H1 (cell line): ENCODE measurements at regions not wholly inside any gene's neighbourhood (a gene's known extent, or its start where the extent isn't known, plus 50 kb on each side); places are given as distances from the start of the nearest gene placed in this dataset.

ENCODE experiments used
- BACH1 ChIP-seq: IDR thresholded peaks from 2 replicates; pipeline ENCODE4 v1.6.1; 2012; ENCODE audit warnings: low read length, improper control_type of control experiment
- CHD2 ChIP-seq: IDR thresholded peaks from 2 replicates; pipeline ENCODE4 v1.6.1; 2012; ENCODE audit warnings: low read length, improper control_type of control experiment
- NANOG ChIP-seq: IDR thresholded peaks from 2 replicates; pipeline ENCODE4 v1.6.1; 2011; ENCODE audit warnings: low read length, low read depth, mild to moderate bottlenecking, inconsistent platforms; ENCODE audit not compliant: insufficient read depth, poor library complexity, severe bottlenecking
- SP1 ChIP-seq: IDR thresholded peaks from 2 replicates; pipeline ENCODE4 v1.6.1; 2011; ENCODE audit warnings: low read depth, low read length
- TAF1 ChIP-seq: IDR thresholded peaks from 2 replicates; pipeline ENCODE4 v1.6.1; 2011; ENCODE audit warnings: mild to moderate bottlenecking, low read depth, low read length
- TBP ChIP-seq: IDR thresholded peaks from 2 replicates; pipeline ENCODE4 v1.6.1; 2011; ENCODE audit warnings: low read depth, low read length, improper control_type of control experiment
- TF ChIP-seq, protein P1 (sequence below): fragments of 300-600 bp; sonication (generic); IDR thresholded peaks from 2 replicates; pipeline ENCODE4 v1.7.1; 2012; ENCODE audit warnings: low read length, moderate library complexity, mild to moderate bottlenecking, inconsistent platforms; ENCODE audit not compliant: insufficient replicate concordance

DNA sequence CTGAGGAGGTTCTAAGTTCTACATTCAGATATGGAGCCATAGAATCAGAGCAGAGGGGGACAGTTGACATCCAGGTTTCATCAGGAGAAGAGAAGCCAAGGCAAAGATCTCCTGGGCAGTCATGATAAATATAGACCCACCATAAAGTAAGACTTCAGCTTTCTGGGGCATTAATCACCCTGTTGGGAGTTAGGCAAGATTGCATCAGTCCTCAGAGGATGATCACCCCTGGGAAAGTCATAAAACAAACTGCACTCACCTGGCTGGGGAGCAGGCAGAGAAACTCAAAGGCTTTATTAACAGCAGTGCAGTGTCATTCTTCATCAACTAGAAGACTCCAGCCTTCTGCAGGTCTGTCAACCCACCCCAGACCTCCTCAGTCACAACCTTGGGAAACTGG lies 301.3 kb upstream of the JARID2 start (continued):
- TF ChIP-seq, protein P1, sequence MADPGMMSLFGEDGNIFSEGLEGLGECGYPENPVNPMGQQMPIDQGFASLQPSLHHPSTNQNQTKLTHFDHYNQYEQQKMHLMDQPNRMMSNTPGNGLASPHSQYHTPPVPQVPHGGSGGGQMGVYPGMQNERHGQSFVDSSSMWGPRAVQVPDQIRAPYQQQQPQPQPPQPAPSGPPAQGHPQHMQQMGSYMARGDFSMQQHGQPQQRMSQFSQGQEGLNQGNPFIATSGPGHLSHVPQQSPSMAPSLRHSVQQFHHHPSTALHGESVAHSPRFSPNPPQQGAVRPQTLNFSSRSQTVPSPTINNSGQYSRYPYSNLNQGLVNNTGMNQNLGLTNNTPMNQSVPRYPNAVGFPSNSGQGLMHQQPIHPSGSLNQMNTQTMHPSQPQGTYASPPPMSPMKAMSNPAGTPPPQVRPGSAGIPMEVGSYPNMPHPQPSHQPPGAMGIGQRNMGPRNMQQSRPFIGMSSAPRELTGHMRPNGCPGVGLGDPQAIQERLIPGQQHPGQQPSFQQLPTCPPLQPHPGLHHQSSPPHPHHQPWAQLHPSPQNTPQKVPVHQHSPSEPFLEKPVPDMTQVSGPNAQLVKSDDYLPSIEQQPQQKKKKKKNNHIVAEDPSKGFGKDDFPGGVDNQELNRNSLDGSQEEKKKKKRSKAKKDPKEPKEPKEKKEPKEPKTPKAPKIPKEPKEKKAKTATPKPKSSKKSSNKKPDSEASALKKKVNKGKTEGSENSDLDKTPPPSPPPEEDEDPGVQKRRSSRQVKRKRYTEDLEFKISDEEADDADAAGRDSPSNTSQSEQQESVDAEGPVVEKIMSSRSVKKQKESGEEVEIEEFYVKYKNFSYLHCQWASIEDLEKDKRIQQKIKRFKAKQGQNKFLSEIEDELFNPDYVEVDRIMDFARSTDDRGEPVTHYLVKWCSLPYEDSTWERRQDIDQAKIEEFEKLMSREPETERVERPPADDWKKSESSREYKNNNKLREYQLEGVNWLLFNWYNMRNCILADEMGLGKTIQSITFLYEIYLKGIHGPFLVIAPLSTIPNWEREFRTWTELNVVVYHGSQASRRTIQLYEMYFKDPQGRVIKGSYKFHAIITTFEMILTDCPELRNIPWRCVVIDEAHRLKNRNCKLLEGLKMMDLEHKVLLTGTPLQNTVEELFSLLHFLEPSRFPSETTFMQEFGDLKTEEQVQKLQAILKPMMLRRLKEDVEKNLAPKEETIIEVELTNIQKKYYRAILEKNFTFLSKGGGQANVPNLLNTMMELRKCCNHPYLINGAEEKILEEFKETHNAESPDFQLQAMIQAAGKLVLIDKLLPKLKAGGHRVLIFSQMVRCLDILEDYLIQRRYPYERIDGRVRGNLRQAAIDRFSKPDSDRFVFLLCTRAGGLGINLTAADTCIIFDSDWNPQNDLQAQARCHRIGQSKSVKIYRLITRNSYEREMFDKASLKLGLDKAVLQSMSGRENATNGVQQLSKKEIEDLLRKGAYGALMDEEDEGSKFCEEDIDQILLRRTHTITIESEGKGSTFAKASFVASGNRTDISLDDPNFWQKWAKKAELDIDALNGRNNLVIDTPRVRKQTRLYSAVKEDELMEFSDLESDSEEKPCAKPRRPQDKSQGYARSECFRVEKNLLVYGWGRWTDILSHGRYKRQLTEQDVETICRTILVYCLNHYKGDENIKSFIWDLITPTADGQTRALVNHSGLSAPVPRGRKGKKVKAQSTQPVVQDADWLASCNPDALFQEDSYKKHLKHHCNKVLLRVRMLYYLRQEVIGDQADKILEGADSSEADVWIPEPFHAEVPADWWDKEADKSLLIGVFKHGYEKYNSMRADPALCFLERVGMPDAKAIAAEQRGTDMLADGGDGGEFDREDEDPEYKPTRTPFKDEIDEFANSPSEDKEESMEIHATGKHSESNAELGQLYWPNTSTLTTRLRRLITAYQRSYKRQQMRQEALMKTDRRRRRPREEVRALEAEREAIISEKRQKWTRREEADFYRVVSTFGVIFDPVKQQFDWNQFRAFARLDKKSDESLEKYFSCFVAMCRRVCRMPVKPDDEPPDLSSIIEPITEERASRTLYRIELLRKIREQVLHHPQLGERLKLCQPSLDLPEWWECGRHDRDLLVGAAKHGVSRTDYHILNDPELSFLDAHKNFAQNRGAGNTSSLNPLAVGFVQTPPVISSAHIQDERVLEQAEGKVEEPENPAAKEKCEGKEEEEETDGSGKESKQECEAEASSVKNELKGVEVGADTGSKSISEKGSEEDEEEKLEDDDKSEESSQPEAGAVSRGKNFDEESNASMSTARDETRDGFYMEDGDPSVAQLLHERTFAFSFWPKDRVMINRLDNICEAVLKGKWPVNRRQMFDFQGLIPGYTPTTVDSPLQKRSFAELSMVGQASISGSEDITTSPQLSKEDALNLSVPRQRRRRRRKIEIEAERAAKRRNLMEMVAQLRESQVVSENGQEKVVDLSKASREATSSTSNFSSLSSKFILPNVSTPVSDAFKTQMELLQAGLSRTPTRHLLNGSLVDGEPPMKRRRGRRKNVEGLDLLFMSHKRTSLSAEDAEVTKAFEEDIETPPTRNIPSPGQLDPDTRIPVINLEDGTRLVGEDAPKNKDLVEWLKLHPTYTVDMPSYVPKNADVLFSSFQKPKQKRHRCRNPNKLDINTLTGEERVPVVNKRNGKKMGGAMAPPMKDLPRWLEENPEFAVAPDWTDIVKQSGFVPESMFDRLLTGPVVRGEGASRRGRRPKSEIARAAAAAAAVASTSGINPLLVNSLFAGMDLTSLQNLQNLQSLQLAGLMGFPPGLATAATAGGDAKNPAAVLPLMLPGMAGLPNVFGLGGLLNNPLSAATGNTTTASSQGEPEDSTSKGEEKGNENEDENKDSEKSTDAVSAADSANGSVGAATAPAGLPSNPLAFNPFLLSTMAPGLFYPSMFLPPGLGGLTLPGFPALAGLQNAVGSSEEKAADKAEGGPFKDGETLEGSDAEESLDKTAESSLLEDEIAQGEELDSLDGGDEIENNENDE: no peak
- no peak for TF ChIP-seq SP1
- TF ChIP-seq NANOG: no peak
- no peak for TF ChIP-seq BACH1
- TF ChIP-seq TAF1: no peak
- TF ChIP-seq TBP: no peak
- no peak for TF ChIP-seq CHD2
